Neutrophil (primary cell): ENCODE measurements at regions not wholly inside any gene's neighbourhood (a gene's known extent, or its start where the extent isn't known, plus 50 kb on each side); places are given as distances from the start of the nearest gene placed in this dataset.

Source experiments
- H3K27ac ChIP-seq: fragments of 200-600 bp; sonication (generic); 2 replicates; pipeline ENCODE4 v1.5.1; 2016; ENCODE audit warnings: mild to moderate bottlenecking, moderate library complexity
- H3K27me3 ChIP-seq: fragments of 200-600 bp; sonication (generic); 2 replicates; pipeline ENCODE4 v1.6.0; 2016; ENCODE audit warnings: mild to moderate bottlenecking
- H3K36me3 ChIP-seq: fragments of 200-600 bp; sonication (generic); 2 replicates; pipeline ENCODE4 v1.5.1; 2017
- H3K4me1 ChIP-seq, 2 experiments: fragments of 200-600 bp in 1 of 2; sonication (generic) in 1 of 2; 1 replicate in 1 of 2; 2 replicates in 1 of 2; pipeline versions ENCODE4 v1.5.1 to v1.6.1; 2013 to 2016; ENCODE audit warnings: low read depth in 1 of 2, low read length in 1 of 2, mild to moderate bottlenecking in 1 of 2, moderate library complexity in 1 of 2; ENCODE audit not compliant: control insufficient read depth in 1 of 2, insufficient read depth in 1 of 2
- H3K4me3 ChIP-seq, 2 experiments: fragments of 200-600 bp in 1 of 2; sonication (generic) in 1 of 2; 1 replicate in 1 of 2; 2 replicates in 1 of 2; pipeline ENCODE4 v1.5.1; 2013 to 2016; ENCODE audit warnings: low read depth in 1 of 2, low read length in 1 of 2, mild to moderate bottlenecking in 1 of 2, moderate library complexity in 1 of 2
- H3K9me3 ChIP-seq: fragments of 200-600 bp; sonication (generic); 2 replicates; pipeline ENCODE4 v1.5.1; 2016
- TF ChIP-seq, protein P1 (sequence below): fragments of 200-600 bp; sonication (generic); IDR thresholded peaks from 2 replicates; pipeline ENCODE4 v1.5.1; 2016; ENCODE audit warnings: antibody characterized with exemption

DNA sequence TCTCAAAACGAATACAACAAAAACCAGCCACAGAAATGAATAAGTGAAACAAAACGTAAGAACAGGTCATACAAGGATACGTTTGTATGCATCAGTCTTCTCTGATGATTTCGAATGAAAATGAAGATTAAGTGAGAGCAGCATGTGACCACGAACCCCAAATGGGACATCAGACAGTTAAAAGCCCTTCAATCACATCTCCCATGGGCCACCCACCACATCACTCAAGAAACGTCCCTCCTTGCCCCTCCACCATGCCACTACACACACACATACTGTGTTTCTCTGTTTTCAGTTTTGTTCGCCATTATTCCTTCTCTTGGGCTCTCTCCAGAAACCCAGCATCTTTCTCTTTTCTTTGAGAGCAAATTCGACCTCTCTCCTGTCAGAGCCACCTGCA lies 355.6 kb upstream of the KAZN start:
- Histone ChIP-seq H3K4me3 (no peak overlapping the region), H3K4me1 (no peaks in the 10 kb centered on the region), H3K27me3 (no peaks in the 10 kb centered on the region), H3K36me3 (no peaks in the 10 kb centered on the region), H3K27ac (no peak overlapping the region), H3K9me3 (no peaks in the 10 kb centered on the region)
- TF ChIP-seq, protein P1, sequence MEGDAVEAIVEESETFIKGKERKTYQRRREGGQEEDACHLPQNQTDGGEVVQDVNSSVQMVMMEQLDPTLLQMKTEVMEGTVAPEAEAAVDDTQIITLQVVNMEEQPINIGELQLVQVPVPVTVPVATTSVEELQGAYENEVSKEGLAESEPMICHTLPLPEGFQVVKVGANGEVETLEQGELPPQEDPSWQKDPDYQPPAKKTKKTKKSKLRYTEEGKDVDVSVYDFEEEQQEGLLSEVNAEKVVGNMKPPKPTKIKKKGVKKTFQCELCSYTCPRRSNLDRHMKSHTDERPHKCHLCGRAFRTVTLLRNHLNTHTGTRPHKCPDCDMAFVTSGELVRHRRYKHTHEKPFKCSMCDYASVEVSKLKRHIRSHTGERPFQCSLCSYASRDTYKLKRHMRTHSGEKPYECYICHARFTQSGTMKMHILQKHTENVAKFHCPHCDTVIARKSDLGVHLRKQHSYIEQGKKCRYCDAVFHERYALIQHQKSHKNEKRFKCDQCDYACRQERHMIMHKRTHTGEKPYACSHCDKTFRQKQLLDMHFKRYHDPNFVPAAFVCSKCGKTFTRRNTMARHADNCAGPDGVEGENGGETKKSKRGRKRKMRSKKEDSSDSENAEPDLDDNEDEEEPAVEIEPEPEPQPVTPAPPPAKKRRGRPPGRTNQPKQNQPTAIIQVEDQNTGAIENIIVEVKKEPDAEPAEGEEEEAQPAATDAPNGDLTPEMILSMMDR = no peak

DNA sequence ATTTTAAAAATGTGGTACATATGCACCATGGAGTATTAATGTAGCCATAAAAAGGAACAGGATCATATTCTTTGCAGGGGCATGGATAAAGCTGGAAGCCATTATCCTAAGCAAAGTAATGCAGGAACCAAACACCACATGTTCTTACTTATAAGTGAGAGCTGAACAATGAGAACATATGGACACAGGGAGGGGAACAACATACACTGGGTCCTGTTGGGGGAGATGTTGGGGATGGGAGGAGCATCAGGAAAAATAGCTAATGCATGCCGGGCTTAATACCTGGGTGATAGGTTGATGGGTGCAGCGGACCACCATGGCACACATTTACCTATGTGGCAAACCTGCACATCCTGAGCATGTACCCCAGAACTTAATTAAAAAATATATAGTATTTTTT lies 352.5 kb upstream of the KAZN start:
- Histone ChIP-seq H3K4me1 (no peaks in the 10 kb centered on the region), H3K36me3 (no peaks in the 10 kb centered on the region)
- TF ChIP-seq, protein P1 = no peak

DNA sequence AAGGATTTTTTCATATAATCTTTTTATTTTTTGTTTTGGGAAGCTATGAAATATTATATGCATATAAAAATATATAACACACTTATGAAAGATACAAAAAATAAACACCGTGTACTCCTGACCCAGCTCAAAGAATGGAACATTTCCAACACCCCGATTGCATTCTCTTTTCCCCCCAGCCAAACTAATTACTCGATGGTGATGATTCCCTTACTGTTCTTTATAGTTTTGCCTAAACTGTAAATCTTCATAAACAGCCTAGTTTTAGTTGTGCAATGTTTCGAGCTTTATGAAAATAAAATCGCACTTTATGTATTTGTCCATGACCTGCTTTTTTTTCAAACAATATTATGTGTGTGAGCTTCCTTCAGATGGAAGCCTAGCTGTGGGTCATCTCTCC lies 352.0 kb upstream of the KAZN start:
- Histone ChIP-seq H3K27me3 (no peaks in the 10 kb centered on the region), H3K27ac (no peak overlapping the region), H3K9me3 (no peaks in the 10 kb centered on the region), H3K36me3 (no peaks in the 10 kb centered on the region), H3K4me3 (no peak overlapping the region), H3K4me1 (no peaks in the 10 kb centered on the region)
- TF ChIP-seq, protein P1 = no peak

More for the DNA sequence above, 352.5 kb upstream of the KAZN start:
- H3K27me3 ChIP-seq = no peaks in the 10 kb centered on the region
- H3K4me3 ChIP-seq = no peak overlapping the region
- H3K9me3 ChIP-seq = no peaks in the 10 kb centered on the region
- no peak overlapping the region for H3K27ac ChIP-seq

DNA sequence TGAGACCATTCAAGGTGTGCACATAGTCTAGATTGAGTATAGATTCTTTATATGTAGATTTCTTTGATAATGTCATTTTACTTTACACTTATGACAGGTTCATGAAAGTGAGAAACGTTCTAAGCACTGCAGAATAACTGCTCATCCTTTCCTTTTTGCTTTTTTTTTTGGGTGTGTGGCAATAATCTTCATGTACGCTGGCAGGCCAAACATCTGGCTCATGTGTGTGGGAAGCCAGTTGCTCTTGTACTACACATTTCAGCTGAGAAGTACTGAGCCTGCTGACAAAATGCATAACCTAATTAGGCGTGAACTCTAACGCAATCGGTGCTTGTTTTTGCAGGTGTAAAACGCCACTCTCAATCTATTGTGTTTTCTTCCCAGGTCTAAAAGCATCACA lies 350.8 kb upstream of the KAZN start:
- Histone ChIP-seq H3K9me3 (no peaks in the 10 kb centered on the region), H3K4me1 (no peaks in the 10 kb centered on the region), H3K36me3 (no peaks in the 10 kb centered on the region), H3K27me3 (no peaks in the 10 kb centered on the region), H3K27ac (no peak overlapping the region), H3K4me3 (no peak overlapping the region)
- TF ChIP-seq, protein P1 = no peak

DNA sequence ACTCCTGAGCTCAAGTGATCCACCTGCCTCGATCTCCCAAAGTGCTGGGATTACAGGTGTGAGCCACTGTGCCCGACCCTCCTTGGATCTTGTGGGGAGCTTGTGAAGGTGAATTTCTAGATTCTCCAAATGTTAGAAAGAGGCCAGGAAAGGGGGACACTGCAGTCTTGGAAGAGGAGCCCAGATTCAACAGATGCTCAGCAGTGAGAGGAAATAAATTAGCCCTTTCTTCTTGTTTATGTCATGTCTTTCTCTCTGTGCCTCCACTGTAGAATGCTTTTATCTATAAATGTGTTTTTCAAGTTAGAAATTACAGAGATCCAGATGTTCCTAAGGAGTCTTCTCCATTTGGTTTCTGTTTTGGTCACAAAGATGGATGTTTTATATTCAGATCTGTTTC lies 346.6 kb upstream of the KAZN start:
- Histone ChIP-seq H3K27me3 (no peaks in the 10 kb centered on the region), H3K4me1 (no peaks in the 10 kb centered on the region), H3K4me3 (no peak overlapping the region), H3K27ac (no peak overlapping the region), H3K36me3 (no peaks in the 10 kb centered on the region), H3K9me3 (no peaks in the 10 kb centered on the region)
- TF ChIP-seq, protein P1 = no peak

DNA sequence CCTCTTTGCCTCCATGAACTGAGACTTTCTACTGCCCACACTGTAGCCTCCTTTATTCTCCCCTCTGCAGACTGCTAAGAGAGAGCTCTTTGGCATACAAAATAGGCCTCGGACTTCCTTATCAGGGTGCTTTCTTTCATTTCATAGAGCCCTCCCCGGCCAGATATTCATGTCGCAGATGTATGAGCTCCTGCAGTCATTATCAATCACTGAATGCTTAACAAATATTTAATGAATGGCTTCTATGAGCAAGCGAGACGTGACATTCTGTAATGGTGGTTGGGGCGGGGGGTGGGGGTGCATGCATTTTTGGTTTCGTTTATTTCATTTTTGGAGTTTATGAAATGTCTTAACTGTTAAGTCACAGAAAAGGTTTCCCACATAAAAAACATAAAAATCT lies 344.8 kb upstream of the KAZN start:
- H3K36me3 ChIP-seq = no peaks in the 10 kb centered on the region
- no peaks in the 10 kb centered on the region for H3K4me1 ChIP-seq
- H3K27ac ChIP-seq = no peak overlapping the region
- H3K4me3 ChIP-seq = no peak overlapping the region
- TF ChIP-seq, protein P1 = no peak
- H3K9me3 ChIP-seq = no peaks in the 10 kb centered on the region
- H3K27me3 ChIP-seq = no peaks in the 10 kb centered on the region
